Endothelial cell of umbilical vein (primary cell): ENCODE measurements at regions not wholly inside any gene's neighbourhood (a gene's known extent, or its start where the extent isn't known, plus 50 kb on each side); places are given as distances from the start of the nearest gene placed in this dataset.

ENCODE experiments used
- BruUV-seq: library from RNA; stranded (reverse); fragments of 400-500 nt; replicated peaks from 2 replicates; lab custom pipeline; 2021; lab: Mats Ljungman, UMichigan
- CTCF ChIA-PET: fragments of 300-600, 350-600 bp; sonication (Branson Sonifier 250); formaldehyde crosslinking; loops from one replicate; lab custom pipeline; 2021; ENCODE audit warnings: antibody characterized with exemption, inconsistent platforms; lab: Charles Lee
- POLR2A ChIA-PET: fragments of 300-600, 350-600 bp; sonication (Branson Sonifier 250); formaldehyde crosslinking; loops from one replicate; lab custom pipeline; 2021; ENCODE audit warnings: antibody characterized with exemption, inconsistent platforms; lab: Charles Lee
- DNase-seq: peaks from one replicate; pipeline ENCODE4 v3.0.0-alpha.2; 2011; ENCODE audit warnings: low read depth, low spot score
- FAIRE-seq: peaks from 2 replicates; lab custom pipeline; 2011; peaks lifted over from hg19 to GRCh38; lab: Jason Lieb, UNC
- H2AFZ ChIP-seq: 2 replicates; pipeline ENCODE4 v1.6.0; 2012; ENCODE audit warnings: low read depth, low read length, control low read depth, inconsistent platforms
- H3K27ac ChIP-seq: 2 replicates; pipeline ENCODE4 v1.5.1; 2011; ENCODE audit warnings: low read depth, mild to moderate bottlenecking, control low read depth, low read length, moderate library complexity; ENCODE audit not compliant: insufficient read depth
- H3K27me3 ChIP-seq, 2 experiments: 2 replicates each; pipeline versions ENCODE4 v1.6.0 to v1.6.1; 2011; ENCODE audit warnings: low read length in 2 of 2, mixed read lengths in 1 of 2; ENCODE audit not compliant: control insufficient read depth in 2 of 2, insufficient read depth in 2 of 2
- H3K36me3 ChIP-seq, 2 experiments: 2 replicates in 1 of 2; 3 replicates in 1 of 2; pipeline ENCODE4 v1.5.1; 2011; ENCODE audit warnings: low read length in 2 of 2, mild to moderate bottlenecking in 1 of 2, moderate library complexity in 1 of 2; ENCODE audit not compliant: control insufficient read depth in 2 of 2, insufficient read depth in 2 of 2; ENCODE audit errors: extremely low read depth in 1 of 2
- H3K4me1 ChIP-seq: 3 replicates; pipeline ENCODE4 v1.5.1; 2011; ENCODE audit warnings: mild to moderate bottlenecking, low read length; ENCODE audit not compliant: control insufficient read depth, insufficient read depth; ENCODE audit errors: extremely low read depth
- H3K4me2 ChIP-seq: 2 replicates; pipeline ENCODE4 v1.6.1; 2011; ENCODE audit warnings: low read length, control low read depth, mixed read lengths; ENCODE audit not compliant: insufficient read depth
- H3K4me3 ChIP-seq, 3 experiments: fragments of 200-600 bp in 1 of 3; sonication (generic), shearing (Covaris generic) in 1 of 3; replicated peaks in 1 of 3; 2 replicates each; pipeline ENCODE4 v1.5.1; 2011 to 2016; ENCODE audit warnings: control low read depth in 3 of 3, low read length in 3 of 3, mild to moderate bottlenecking in 2 of 3, inconsistent platforms in 1 of 3, low read depth in 1 of 3, moderate library complexity in 1 of 3; ENCODE audit not compliant: insufficient read depth in 1 of 3
- H3K79me2 ChIP-seq: 2 replicates; pipeline ENCODE4 v1.6.0; 2012; ENCODE audit warnings: low read length, inconsistent platforms; ENCODE audit not compliant: control insufficient read depth, insufficient read depth
- H3K9ac ChIP-seq: replicated peaks from 2 replicates; pipeline ENCODE3; 2011; ENCODE audit warnings: low read length, control low read depth; ENCODE audit not compliant: insufficient read depth; ENCODE audit errors: extremely low read depth
- H3K9me1 ChIP-seq: replicated peaks from 3 replicates; pipeline ENCODE4 v1.6.0; 2011; ENCODE audit warnings: mild to moderate bottlenecking, low read length; ENCODE audit not compliant: control insufficient read depth, insufficient read depth; ENCODE audit errors: extremely low read depth
- H3K9me3 ChIP-seq: replicated peaks from 2 replicates; pipeline ENCODE4 v1.5.1; 2012; ENCODE audit warnings: low read length, inconsistent platforms; ENCODE audit not compliant: control insufficient read depth, insufficient read depth
- H4K20me1 ChIP-seq: replicated peaks from 2 replicates; pipeline ENCODE3; 2011; ENCODE audit warnings: mild to moderate bottlenecking, low read length; ENCODE audit not compliant: control insufficient read depth, insufficient read depth; ENCODE audit errors: extremely low read depth
- CTCF ChIP-seq, 2 donors: IDR thresholded peaks; 1 replicate in 1 of 2; 2 replicates in 1 of 2; pipeline ENCODE4 v1.5.1; 2011; ENCODE audit warnings: low read length in 2 of 2, mild to moderate bottlenecking in 2 of 2, moderate library complexity in 2 of 2, control low read depth in 1 of 2, inconsistent platforms in 1 of 2, low read depth in 1 of 2; ENCODE audit not compliant: insufficient read depth in 1 of 2; ENCODE audit errors: extremely low read depth in 1 of 2
- EZH2 ChIP-seq: IDR thresholded peaks from 2 replicates; pipeline ENCODE4 v1.6.1; 2012; ENCODE audit warnings: borderline replicate concordance, low read depth, mild to moderate bottlenecking, moderate library complexity, low read length, inconsistent platforms; ENCODE audit not compliant: severe bottlenecking
- FOS ChIP-seq: IDR thresholded peaks from 2 replicates; pipeline ENCODE4 v1.6.1; 2011; ENCODE audit warnings: mild to moderate bottlenecking, low read length, moderate library complexity, borderline replicate concordance; ENCODE audit not compliant: insufficient read depth
- GATA2 ChIP-seq: IDR thresholded peaks from 2 replicates; pipeline ENCODE4 v1.7.0; 2011; ENCODE audit warnings: low read depth, mild to moderate bottlenecking, moderate library complexity, mixed read lengths, low read length; ENCODE audit not compliant: insufficient read length, insufficient read depth
- JUN ChIP-seq: IDR thresholded peaks from 2 replicates; pipeline ENCODE4 v1.6.1; 2011; ENCODE audit warnings: borderline replicate concordance, low read depth; ENCODE audit not compliant: insufficient read length, insufficient read depth
- MAX ChIP-seq: IDR thresholded peaks from 2 replicates; pipeline ENCODE4 v1.6.1; 2011; ENCODE audit not compliant: insufficient read depth, insufficient read length
- MYC ChIP-seq: IDR thresholded peaks from one replicate; pipeline ENCODE4 v1.6.1; 2011; ENCODE audit warnings: mild to moderate bottlenecking, low read depth, low read length
- POLR2A ChIP-seq: IDR thresholded peaks from 2 replicates; pipeline ENCODE4 v1.6.1; 2012; ENCODE audit warnings: low read depth, mild to moderate bottlenecking, control low read depth, low read length
- POLR2AphosphoS5 ChIP-seq: IDR thresholded peaks from 2 replicates; pipeline ENCODE4 v1.6.1; 2012; ENCODE audit warnings: low read depth, mild to moderate bottlenecking, control low read depth, low read length, moderate library complexity; ENCODE audit not compliant: insufficient read depth
- dilution Hi-C: fragments of 300-500 bp; cut with MboI; formaldehyde crosslinking; loops from one replicate; pipeline ENCODE4 v1.15.0; 2019; ENCODE audit warnings: low sequenced_read_pairs; ENCODE audit not compliant: extremely low pct_ligation_motif_present
- intact Hi-C: fragments of 100-400 bp; cut with micrococcal nuclease; formaldehyde crosslinking; loops from one replicate; pipeline ENCODE4 v1.10.0; 2022

- intact Hi-C loops = no loop called here
- no TSS peak for BruUV-seq
- no peaks in the 10 kb centered on the region for H3K9me1 ChIP-seq
- peaks cover 2 to 10% of the 10 kb centered on the region in 2 experiments for H3K27me3 ChIP-seq
- FAIRE-seq = no peak
- no peaks in the 10 kb centered on the region for H3K4me1 ChIP-seq
- no peaks in the 10 kb centered on the region for H4K20me1 ChIP-seq
- no peak overlapping the region for H3K9ac ChIP-seq
- ChIA-PET POLR2A (no interaction called here), CTCF (no interaction called here)
- H3K9me3 ChIP-seq = no peaks in the 10 kb centered on the region
- H3K79me2 ChIP-seq = no peaks in the 10 kb centered on the region
- H3K27ac ChIP-seq = no peak overlapping the region
- H3K4me3 ChIP-seq = no peak overlapping the region
- no peaks in the 10 kb centered on the region for H3K36me3 ChIP-seq
- TF ChIP-seq FOS = no peak
- no peak for TF ChIP-seq POLR2A
- TF ChIP-seq MYC = no peak
- no peak for TF ChIP-seq MAX
- dilution Hi-C loops = no loop called here
- H2AFZ ChIP-seq = no peak overlapping the region
- DNase-seq = no peak
- no peak overlapping the region for H3K4me2 ChIP-seq
Measured at GRCh38 chr2:74756356-74756890, 77.5 kb upstream of the HK2 start.

- ChIA-PET POLR2A (no interaction called here), CTCF (interaction anchor here (1.3 kb wide), 1 partner anchor 8 kb away, joined by 4 read pairs; no protein-coding TSS in a partner anchor)
- no peak for FAIRE-seq
- Histone ChIP-seq H3K27ac (no peak overlapping the region), H3K4me2 (no peak overlapping the region), H4K20me1 (no peaks in the 10 kb centered on the region), H3K79me2 (no peaks in the 10 kb centered on the region), H3K27me3 (no peaks in the 10 kb centered on the region), H3K4me3 (no peak overlapping the region), H3K4me1 (peaks cover 9% of the 10 kb centered on the region), H3K9me3 (no peaks in the 10 kb centered on the region), H3K9me1 (no peaks in the 10 kb centered on the region), H3K9ac (no peak overlapping the region), H3K36me3 (no peaks in the 10 kb centered on the region), H2AFZ (no peak overlapping the region)
- TF ChIP-seq MAX (no peak), POLR2A (no peak), FOS (no peak), JUN (no peak), CTCF (IDR thresholded peaks at IDR 0.05; ENCODE audit: extremely low read depth in 1 of 2, insufficient read depth in 1 of 2, low read depth in 1 of 2, low read length in 2 of 2) (no peak), EZH2 (no peak), POLR2AphosphoS5 (no peak), GATA2 (no peak), MYC (no peak)
- no TSS peak for BruUV-seq
- dilution Hi-C loops (no loop called here), intact Hi-C loops (no loop called here)
- DNase-seq = no peak
Measured at GRCh38 chr2:74759986-74760385, 73.9 kb upstream of the HK2 start.
